ENCODE measurements at regions not wholly inside any gene's neighbourhood (a gene's known extent, or its start where the extent isn't known, plus 50 kb on each side); places are given as distances from the start of the nearest gene placed in this dataset.
"Not testable (repeated sequence)": the region's sequence is repeated elsewhere in the genome, so short reads cannot be mapped to it uniquely, and the experiment has no call there.

- no peak for DNase-seq (ENCODE audit: low read depth)
Observed at GRCh38 chr1:198809247-198809646, 170.4 kb downstream of the PTPRC start.

GRCh38 chr1:198811449-198811848 is 172.6 kb downstream of the PTPRC start:
- DNase-seq (ENCODE audit: low read depth) = no peak

GRCh38 chr1:198823626-198824025 is 184.8 kb downstream of the PTPRC start:
- no peak for DNase-seq (ENCODE audit: low read depth)

- no peak for DNase-seq (ENCODE audit: low read depth)
Observed at GRCh38 chr1:198825254-198825653, 186.4 kb downstream of the PTPRC start.

GRCh38 chr1:198829356-198829755 is 190.5 kb downstream of the PTPRC start:
- DNase-seq (ENCODE audit: low read depth) = no peak

- DNase-seq (ENCODE audit: low read depth) = no peak
Observed at GRCh38 chr1:198829944-198830343, 191.1 kb downstream of the PTPRC start.

- DNase-seq (ENCODE audit: low read depth) = no peak
Observed at GRCh38 chr1:198830412-198830811, 191.6 kb downstream of the PTPRC start.

GRCh38 chr1:198833706-198834503 is 195.1 kb downstream of the PTPRC start:
- no peak for DNase-seq (ENCODE audit: low read depth)

- DNase-seq (ENCODE audit: low read depth) = no peak
Observed at GRCh38 chr1:198837278-198838021, 198.6 kb downstream of the PTPRC start.

- no peak for DNase-seq (ENCODE audit: low read depth)
Observed at GRCh38 chr1:198838022-198838342, 199.1 kb downstream of the PTPRC start.

- no peak for DNase-seq (ENCODE audit: low read depth)
Observed at GRCh38 chr1:198841477-198841876, 202.6 kb downstream of the PTPRC start.

GRCh38 chr1:198842686-198843085 is 203.8 kb downstream of the PTPRC start:
- no peak for DNase-seq (ENCODE audit: low read depth)

GRCh38 chr1:198845271-198845670 is 206.4 kb downstream of the PTPRC start:
- no peak for DNase-seq (ENCODE audit: low read depth)

- peak; percentile 31 for DNase-seq (ENCODE audit: low read depth)
Observed at GRCh38 chr1:198845851-198846250, 207.0 kb downstream of the PTPRC start.

- no peak for DNase-seq (ENCODE audit: low read depth)
Observed at GRCh38 chr1:198846556-198846955, 207.7 kb downstream of the PTPRC start.

- DNase-seq (ENCODE audit: low read depth) = no peak
Observed at GRCh38 chr1:198848206-198848605, 209.4 kb downstream of the PTPRC start.

GRCh38 chr1:198848649-198849048 is 209.8 kb downstream of the PTPRC start:
- DNase-seq (ENCODE audit: low read depth) = no peak

- no peak for DNase-seq (ENCODE audit: low read depth)
Observed at GRCh38 chr1:198849093-198849492, 210.3 kb downstream of the PTPRC start.

GRCh38 chr1:198850196-198850595 is 211.4 kb downstream of the PTPRC start:
- DNase-seq (ENCODE audit: low read depth) = no peak

- not testable (repeated sequence) for DNase-seq (ENCODE audit: low read depth)
Observed at GRCh38 chr1:198850966-198851365, 212.1 kb downstream of the PTPRC start.

GRCh38 chr1:198856601-198857000 is 217.8 kb downstream of the PTPRC start:
- DNase-seq (ENCODE audit: low read depth) = no peak

GRCh38 chr1:198858033-198858432 is 219.2 kb downstream of the PTPRC start:
- DNase-seq (ENCODE audit: low read depth) = no peak

GRCh38 chr1:198860371-198860770 is 221.5 kb downstream of the PTPRC start:
- DNase-seq (ENCODE audit: low read depth) = no peak

- no peak for DNase-seq (ENCODE audit: low read depth)
Observed at GRCh38 chr1:198861636-198862035, 222.8 kb downstream of the PTPRC start.
